ENCODE measurements at regions not wholly inside any gene's neighbourhood (a gene's known extent, or its start where the extent isn't known, plus 50 kb on each side); places are given as distances from the start of the nearest gene placed in this dataset.

DNA sequence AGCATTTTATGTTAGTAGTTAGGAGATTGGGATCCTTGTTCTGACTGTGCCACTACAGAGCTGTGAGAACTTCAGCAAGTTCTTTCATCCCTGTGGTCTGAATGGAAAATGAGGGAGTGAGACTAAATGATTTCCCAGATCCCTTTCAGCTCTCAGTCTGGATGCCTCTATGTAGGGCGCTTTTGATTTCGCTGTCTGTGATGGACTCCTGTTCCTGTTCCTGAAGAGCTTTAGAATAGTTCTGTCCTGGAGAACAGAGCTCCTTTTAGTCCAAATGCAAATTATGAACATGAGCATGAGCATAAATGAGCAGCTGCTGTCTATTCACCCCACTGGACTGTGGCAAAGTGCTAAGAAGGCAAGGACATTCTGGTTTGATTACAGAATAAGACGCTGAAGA, 61.4 kb upstream of the NT5E start:
- Mint-ChIP-seq H3K27me3 (ENCODE audit: low read depth) (no peaks in the 10 kb centered on the region), H3K9me3 (no peaks in the 10 kb centered on the region), H3K4me3 (no peak overlapping the region), H3K36me3 (ENCODE audit: insufficient read depth in 1 of 3, low read depth in 3 of 3) (no peaks in the 10 kb centered on the region), H3K4me1 (no peaks in the 10 kb centered on the region), H3K27ac (no peak overlapping the region)
- Histone ChIP-seq H4K5ac (ENCODE audit: insufficient read length, low read depth, low read length) (no peak overlapping the region), H4K8ac (replicated peaks; ENCODE audit: insufficient read length, low read depth, low read length) (no peak overlapping the region), H2BK15ac (ENCODE audit: low read depth, low read length) (no peak overlapping the region), H3K9ac (ENCODE audit: extremely low read depth, insufficient read length, low read length) (no peak overlapping the region), H2AK5ac (ENCODE audit: insufficient read length, low read length) (no peak overlapping the region), H2BK5ac (ENCODE audit: insufficient read length, low read length) (no peak overlapping the region), H3K23me2 (ENCODE audit: insufficient read length, low read depth, low read length, poor library complexity, severe bottlenecking) (no peaks in the 10 kb centered on the region), H3K79me2 (ENCODE audit: insufficient read depth, low read length) (no peaks in the 10 kb centered on the region), H3K4me1 (ENCODE audit: insufficient read depth, low read length) (no peaks in the 10 kb centered on the region), H3K56ac (ENCODE audit: insufficient read length, low read depth, low read length) (no peak overlapping the region), H2AFZ (ENCODE audit: low read length) (no peak overlapping the region), H3K9me3 (ENCODE audit: control insufficient read depth, low read depth, low read length) (no peaks in the 10 kb centered on the region), H3K27ac (ENCODE audit: insufficient read length, low read depth, low read length) (no peak overlapping the region), H3K27me3 (ENCODE audit: insufficient read depth, low read length) (no peaks in the 10 kb centered on the region), H3K4ac (ENCODE audit: low read depth, low read length) (no peak overlapping the region), H2BK12ac (ENCODE audit: insufficient read length, low read depth, low read length) (no peak overlapping the region), H2BK120ac (ENCODE audit: low read depth, low read length, poor library complexity, severe bottlenecking) (no peak overlapping the region), H2BK20ac (ENCODE audit: low read depth, low read length, poor library complexity, severe bottlenecking) (no peak overlapping the region), H3K79me1 (ENCODE audit: insufficient read depth, low read depth, low read length, poor library complexity, severe bottlenecking) (no peaks in the 10 kb centered on the region), H3K18ac (ENCODE audit: insufficient read length, low read depth, low read length) (no peak overlapping the region), H3K23ac (ENCODE audit: insufficient read length, low read depth, low read length) (no peak overlapping the region), H4K91ac (ENCODE audit: insufficient read length, low read depth, low read length) (no peak overlapping the region), H3K4me2 (ENCODE audit: insufficient read depth, insufficient read length, low read length) (no peak overlapping the region), H4K20me1 (ENCODE audit: control insufficient read depth, insufficient read depth, insufficient read length) (no peaks in the 10 kb centered on the region), H3T11ph (ENCODE audit: low read length) (no peak overlapping the region), H3K14ac (ENCODE audit: insufficient read depth, low read length) (no peak overlapping the region)
- no peak for DNase-seq
- TF ChIP-seq, protein P1, sequence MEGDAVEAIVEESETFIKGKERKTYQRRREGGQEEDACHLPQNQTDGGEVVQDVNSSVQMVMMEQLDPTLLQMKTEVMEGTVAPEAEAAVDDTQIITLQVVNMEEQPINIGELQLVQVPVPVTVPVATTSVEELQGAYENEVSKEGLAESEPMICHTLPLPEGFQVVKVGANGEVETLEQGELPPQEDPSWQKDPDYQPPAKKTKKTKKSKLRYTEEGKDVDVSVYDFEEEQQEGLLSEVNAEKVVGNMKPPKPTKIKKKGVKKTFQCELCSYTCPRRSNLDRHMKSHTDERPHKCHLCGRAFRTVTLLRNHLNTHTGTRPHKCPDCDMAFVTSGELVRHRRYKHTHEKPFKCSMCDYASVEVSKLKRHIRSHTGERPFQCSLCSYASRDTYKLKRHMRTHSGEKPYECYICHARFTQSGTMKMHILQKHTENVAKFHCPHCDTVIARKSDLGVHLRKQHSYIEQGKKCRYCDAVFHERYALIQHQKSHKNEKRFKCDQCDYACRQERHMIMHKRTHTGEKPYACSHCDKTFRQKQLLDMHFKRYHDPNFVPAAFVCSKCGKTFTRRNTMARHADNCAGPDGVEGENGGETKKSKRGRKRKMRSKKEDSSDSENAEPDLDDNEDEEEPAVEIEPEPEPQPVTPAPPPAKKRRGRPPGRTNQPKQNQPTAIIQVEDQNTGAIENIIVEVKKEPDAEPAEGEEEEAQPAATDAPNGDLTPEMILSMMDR (conservative IDR thresholded peaks at IDR 0.05), result no peak
- WGBS (ENCODE audit: extremely low coverage, insufficient read length, low lambda C conversion rate), result no CpG with 5 or more reads among the region's 3 CpGs

Data from H9 (cell line).